SJCRH30 (cell line): ENCODE measurements at regions not wholly inside any gene's neighbourhood (a gene's known extent, or its start where the extent isn't known, plus 50 kb on each side); places are given as distances from the start of the nearest gene placed in this dataset.
"Not testable (repeated sequence)": the region's sequence is repeated elsewhere in the genome, so short reads cannot be mapped to it uniquely, and the experiment has no call there.

Experiments used
- DNase-seq, 2 experiments: peaks; one replicate each; pipeline ENCODE4 v3.0.0-alpha.2; 2015 to 2020
- H3K27ac ChIP-seq: fragments of 250-450 bp; sonication (Bioruptor Pico); 2 replicates; pipeline ENCODE4 v1.5.1; 2020; ENCODE audit warnings: mild to moderate bottlenecking, moderate library complexity
- H3K27me3 ChIP-seq: fragments of 250-450 bp; sonication (Bioruptor Pico); 2 replicates; pipeline ENCODE4 v1.5.1; 2020; ENCODE audit warnings: mild to moderate bottlenecking, moderate library complexity
- H3K36me3 ChIP-seq: fragments of 250-450 bp; sonication (Bioruptor Pico); 2 replicates; pipeline ENCODE4 v1.5.1; 2020; ENCODE audit warnings: mild to moderate bottlenecking, moderate library complexity
- H3K4me1 ChIP-seq: fragments of 250-450 bp; sonication (Bioruptor Pico); 2 replicates; pipeline ENCODE4 v1.5.1; 2020; ENCODE audit warnings: mild to moderate bottlenecking, moderate library complexity
- H3K4me3 ChIP-seq: fragments of 250-450 bp; sonication (Bioruptor Pico); 2 replicates; pipeline ENCODE4 v1.5.1; 2020; ENCODE audit warnings: mild to moderate bottlenecking, moderate library complexity
- H3K9me3 ChIP-seq: fragments of 250-450 bp; sonication (Bioruptor Pico); replicated peaks from 2 replicates; pipeline ENCODE4 v1.5.1; 2020; ENCODE audit warnings: mild to moderate bottlenecking, moderate library complexity

DNA sequence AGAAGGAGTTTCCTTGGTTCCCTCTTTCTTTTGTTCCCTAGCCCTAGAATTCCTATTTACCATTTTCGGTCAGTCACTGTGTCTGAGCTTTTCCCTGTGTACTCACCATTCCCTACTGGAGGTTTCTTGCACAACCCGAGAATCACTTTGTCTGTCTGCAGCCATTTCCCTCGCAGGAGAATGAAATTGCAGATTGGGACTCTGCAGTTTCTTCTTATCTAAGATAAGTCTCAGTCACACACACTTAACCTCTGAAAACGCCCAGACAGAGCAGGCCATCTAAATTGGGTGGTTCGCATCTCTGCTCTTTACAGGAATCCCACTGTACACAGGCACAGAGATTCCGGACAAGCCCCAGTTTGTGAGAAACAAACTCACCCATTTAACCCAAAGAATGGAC, 58.6 kb upstream of the CNTNAP2 start:
- Histone ChIP-seq H3K27me3 (0 out of 2 replicates have a peak, but pooled peaks cover 4% of the 10 kb centered on the region), H3K36me3 (no peaks in the 10 kb centered on the region), H3K9me3 (no peaks in the 10 kb centered on the region), H3K27ac (no peak overlapping the region), H3K4me3 (no peak overlapping the region), H3K4me1 (no peaks in the 10 kb centered on the region)
- DNase-seq = no peak

DNA sequence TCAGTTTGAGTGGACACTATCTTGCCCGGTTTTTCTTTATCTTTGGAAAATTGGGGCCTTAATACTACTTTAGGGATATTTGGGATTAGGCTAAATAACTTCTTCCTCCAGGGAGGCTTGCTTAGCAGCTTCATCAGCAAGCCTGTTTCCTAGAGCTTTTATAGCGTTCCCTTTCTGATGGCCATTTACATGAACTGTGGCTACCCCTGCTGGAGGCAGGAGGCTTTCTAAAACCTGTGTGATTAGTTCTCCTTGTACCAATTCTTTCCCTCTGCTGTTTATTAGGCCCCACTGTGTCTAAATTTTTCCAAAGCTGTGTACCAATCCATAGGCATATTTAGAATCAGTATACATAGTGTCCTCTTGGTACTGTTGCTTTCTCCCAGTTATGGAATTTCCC, 61.7 kb upstream of the CNTNAP2 start:
- DNase-seq = no peak
- Histone ChIP-seq H3K36me3 (no peaks in the 10 kb centered on the region), H3K4me3 (no peak overlapping the region), H3K27me3 (0 out of 2 replicates have a peak, but pooled peaks cover 8% of the 10 kb centered on the region), H3K9me3 (no peaks in the 10 kb centered on the region), H3K4me1 (no peaks in the 10 kb centered on the region), H3K27ac (no peak overlapping the region)

DNA sequence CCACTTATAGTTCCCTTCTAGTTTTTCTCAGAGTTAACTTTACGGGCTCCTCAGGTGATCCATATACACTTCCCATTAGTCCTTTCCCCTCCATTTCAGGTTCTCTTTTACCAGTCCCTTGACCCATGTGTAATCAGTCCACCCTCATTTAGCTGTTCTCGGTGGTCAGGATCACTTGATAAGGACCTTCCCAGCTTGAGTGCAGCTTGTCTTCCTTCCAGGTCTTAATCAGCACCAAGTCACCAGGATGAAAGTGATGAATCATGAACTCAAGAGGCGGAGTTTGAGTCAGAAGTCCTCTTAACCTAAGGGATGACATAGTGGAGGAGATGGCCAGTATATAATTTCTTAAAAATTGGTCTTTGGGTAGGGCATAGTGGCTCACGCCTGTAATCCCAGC, 63.1 kb upstream of the CNTNAP2 start:
- no peak for DNase-seq
- H3K4me1 ChIP-seq = no peaks in the 10 kb centered on the region
- H3K27ac ChIP-seq = no peak overlapping the region
- H3K9me3 ChIP-seq = no peaks in the 10 kb centered on the region
- no peaks in the 10 kb centered on the region for H3K36me3 ChIP-seq
- H3K27me3 ChIP-seq = 0 out of 2 replicates have a peak, but pooled peaks cover 8% of the 10 kb centered on the region
- no peak overlapping the region for H3K4me3 ChIP-seq

DNA sequence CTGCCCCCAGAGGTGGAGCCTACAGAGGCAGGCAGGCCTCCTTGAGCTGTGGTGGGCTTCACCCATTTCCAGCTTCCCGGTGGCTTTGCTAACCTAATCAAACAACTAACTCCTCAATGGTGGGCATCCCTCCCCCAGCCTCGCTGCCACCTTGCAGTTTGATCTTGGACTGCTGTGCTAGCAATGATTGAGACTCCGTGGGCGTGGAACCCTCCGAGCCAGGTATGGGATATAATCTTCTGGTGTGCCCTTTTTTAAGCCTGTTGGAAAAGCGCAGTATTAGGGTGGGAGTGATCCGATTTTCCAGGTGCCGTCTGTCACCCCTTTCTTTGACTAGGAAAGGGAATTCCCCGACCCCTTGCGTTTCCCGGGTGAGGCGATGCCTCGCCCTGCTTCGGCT, 73.3 kb upstream of the CNTNAP2 start:
- H3K27me3 ChIP-seq, H3K9me3 ChIP-seq: not testable (repeated sequence)

DNA sequence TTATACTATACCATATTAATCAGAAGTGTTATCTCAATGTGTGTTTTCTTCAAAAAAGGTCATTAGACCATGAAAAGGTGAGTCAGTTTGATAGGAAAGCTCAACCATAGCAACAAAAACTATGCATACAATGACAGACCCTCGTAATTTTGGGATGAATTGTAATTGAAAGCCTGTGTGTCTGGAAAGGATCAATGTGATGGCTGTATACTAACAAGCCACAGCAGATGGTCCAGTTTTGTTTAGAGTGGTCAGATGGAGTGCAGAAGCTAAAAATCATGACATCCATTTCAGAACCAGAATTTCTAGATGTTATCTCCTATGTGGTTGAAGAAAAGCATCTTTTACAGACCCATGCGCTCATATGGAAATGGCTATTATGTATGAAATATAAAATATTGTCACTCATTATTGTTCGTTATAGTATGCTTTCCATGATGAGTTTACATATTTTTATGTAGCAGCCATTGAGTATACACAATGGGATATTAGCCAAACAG, 88.3 kb upstream of the CNTNAP2 start:
- no peaks in the 10 kb centered on the region for H3K36me3 ChIP-seq
- no peaks in the 10 kb centered on the region for H3K27me3 ChIP-seq
- no peak overlapping the region for H3K27ac ChIP-seq
- H3K9me3 ChIP-seq = no peaks in the 10 kb centered on the region
- H3K4me3 ChIP-seq = no peak overlapping the region
- no peak for DNase-seq
- H3K4me1 ChIP-seq = no peaks in the 10 kb centered on the region

More for the DNA sequence above, 73.3 kb upstream of the CNTNAP2 start:
- H3K4me3 ChIP-seq, H3K4me1 ChIP-seq, H3K27ac ChIP-seq, DNase-seq, H3K36me3 ChIP-seq: not testable (repeated sequence)

DNA sequence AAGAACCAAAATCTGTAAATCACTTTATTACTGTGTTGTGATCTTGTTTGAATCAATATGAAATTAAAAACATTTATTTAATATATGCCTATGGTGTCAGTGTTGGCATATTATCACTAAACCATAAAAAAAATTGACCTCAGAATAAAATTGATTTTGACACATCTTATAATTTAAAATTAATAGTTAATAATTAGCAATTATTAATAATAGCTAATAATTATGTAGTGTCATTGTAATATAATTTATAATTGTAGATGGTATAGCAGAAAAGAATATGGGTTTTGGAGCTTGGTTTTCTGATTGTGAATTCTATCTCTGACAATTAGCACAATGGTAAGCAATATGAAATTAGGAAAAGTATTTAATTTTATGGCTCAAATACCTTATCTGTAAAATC, 89.4 kb upstream of the CNTNAP2 start:
- H3K27me3 ChIP-seq = no peaks in the 10 kb centered on the region
- no peak overlapping the region for H3K4me3 ChIP-seq
- H3K9me3 ChIP-seq = no peaks in the 10 kb centered on the region
- H3K27ac ChIP-seq = no peak overlapping the region
- H3K4me1 ChIP-seq = no peaks in the 10 kb centered on the region
- H3K36me3 ChIP-seq = no peaks in the 10 kb centered on the region
- no peak for DNase-seq

DNA sequence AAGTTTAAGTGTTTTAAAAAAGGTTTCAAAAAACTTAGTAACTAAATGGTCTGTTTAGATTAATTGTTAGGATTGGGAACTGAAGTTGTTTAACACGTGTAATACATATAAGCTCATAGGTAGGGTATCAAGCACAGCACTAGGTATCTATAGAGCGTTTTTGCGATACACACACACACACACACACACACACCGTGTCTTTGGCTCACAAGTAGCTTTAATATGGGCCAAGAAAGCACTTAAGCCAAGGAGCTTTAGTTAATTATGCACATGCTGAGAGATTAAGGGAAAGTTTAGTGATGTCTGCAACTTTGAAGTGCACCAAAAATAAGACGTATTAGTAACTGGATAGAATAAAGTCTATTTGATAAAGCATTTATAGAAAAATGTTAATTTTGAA, 93.8 kb upstream of the CNTNAP2 start:
- Histone ChIP-seq H3K27ac (no peak overlapping the region), H3K27me3 (no peaks in the 10 kb centered on the region), H3K4me1 (no peaks in the 10 kb centered on the region), H3K4me3 (no peak overlapping the region), H3K9me3 (no peaks in the 10 kb centered on the region), H3K36me3 (no peaks in the 10 kb centered on the region)
- DNase-seq = no peak

DNA sequence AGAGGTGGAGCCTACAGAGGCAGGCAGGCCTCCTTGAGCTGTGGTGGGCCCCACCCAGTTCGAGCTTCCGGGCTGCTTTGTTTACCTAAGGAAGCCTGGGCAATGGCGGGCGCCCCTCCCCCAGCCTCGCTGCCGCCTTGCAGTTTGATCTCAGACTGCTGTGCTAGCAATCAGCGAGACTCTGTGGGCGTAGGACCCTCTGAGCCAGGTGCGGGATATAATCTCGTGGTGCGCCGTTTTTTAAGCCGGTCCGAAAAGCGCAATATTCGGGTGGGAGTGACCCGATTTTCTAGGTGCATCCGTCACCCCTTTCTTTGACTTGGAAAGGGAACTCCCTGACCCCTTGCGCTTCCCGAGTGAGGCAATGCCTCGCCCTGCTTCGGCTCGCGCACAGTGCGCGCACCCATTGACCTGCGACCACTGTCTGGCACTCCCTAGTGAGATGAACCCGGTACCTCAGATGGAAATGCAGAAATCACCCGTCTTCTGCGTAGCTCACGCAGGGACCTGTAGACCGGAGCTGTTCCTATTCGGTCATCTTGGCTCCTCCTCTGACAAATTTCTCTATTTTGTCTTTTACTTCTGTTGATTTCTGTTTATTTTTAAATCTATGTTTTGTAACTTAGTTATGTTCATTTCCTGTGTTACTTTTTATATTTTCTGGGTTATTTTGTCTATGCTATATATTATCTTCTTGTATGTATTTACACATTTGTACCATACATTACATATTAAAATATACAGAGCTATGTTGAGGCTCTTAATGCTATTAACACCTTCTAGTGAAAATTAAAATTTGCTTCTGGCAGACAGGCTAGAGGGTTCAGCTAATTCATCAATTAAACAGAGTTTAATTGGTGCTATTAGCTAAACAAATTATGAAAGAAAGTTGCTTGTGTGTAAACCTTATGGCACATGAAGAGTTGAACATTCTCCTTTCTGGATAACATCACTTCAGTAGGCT, 97.3 kb upstream of the CNTNAP2 start:
- not testable (repeated sequence) for H3K4me3 ChIP-seq, DNase-seq, H3K36me3 ChIP-seq, H3K4me1 ChIP-seq, H3K27me3 ChIP-seq, H3K9me3 ChIP-seq, H3K27ac ChIP-seq

DNA sequence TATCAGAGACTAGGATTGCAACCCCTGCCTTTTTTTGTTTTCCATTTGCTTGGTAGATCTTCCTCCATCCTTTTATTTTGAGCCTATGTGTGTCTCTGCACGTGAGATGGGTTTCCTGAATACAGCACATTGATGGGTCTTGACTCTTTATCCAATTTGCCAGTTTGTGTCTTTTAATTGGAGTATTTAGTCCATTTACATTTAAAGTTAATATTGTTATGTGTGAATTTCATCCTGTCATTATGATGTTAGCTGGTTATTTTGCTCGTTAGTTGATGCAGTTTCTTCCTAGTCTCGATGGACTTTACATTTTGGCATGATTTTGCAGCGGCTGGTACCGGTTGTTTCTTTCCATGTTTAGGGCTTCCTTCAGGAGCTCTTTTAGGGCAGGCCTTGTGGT, 99.2 kb upstream of the CNTNAP2 start:
- H3K4me3 ChIP-seq, H3K4me1 ChIP-seq, H3K27me3 ChIP-seq, H3K9me3 ChIP-seq, H3K27ac ChIP-seq, DNase-seq, H3K36me3 ChIP-seq: not testable (repeated sequence)

DNA sequence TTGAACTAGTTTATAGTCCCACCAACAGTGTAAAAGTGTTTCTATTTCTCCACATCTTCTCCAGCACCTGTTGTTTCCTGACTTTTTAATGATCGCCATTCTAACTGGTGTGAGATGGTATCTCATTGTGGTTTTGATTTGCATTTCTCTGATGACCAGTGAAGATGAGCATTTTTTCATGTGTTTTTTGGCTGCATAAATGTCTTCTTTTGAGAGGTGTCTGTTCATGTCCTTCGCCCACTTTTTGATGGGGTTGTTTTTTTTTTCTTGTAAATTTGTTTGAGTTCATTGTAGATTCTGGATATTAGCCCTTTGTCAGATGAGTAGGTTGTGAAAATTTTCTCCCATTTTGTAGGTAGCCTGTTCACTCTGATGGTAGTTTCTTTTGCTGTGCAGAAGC, 102.4 kb upstream of the CNTNAP2 start:
- H3K4me3 ChIP-seq, H3K36me3 ChIP-seq, DNase-seq, H3K4me1 ChIP-seq, H3K27ac ChIP-seq, H3K9me3 ChIP-seq, H3K27me3 ChIP-seq: not testable (repeated sequence)

DNA sequence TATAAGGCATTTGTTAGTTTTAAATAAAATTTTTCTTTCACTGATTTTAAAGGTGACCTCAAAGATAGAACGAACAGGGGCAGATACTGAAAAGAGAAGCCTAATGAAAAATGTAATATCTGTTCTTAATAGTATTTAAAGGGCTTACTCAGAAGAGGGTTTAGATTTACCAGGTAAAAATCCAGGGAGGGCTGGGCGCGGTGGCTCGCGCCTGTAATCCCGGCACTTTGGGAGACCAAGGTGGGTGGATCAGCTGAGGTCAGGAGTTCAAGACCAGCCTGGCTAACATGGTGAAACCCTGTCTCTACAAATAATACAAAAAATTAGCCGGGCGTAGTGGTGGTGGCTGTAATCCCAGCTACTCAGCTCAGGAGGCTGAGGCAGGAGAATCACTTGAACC, 108.3 kb upstream of the CNTNAP2 start:
- no peaks in the 10 kb centered on the region for H3K27me3 ChIP-seq
- no peaks in the 10 kb centered on the region for H3K4me1 ChIP-seq
- DNase-seq = no peak
- H3K4me3 ChIP-seq = no peak overlapping the region
- no peak overlapping the region for H3K27ac ChIP-seq
- no peaks in the 10 kb centered on the region for H3K9me3 ChIP-seq
- H3K36me3 ChIP-seq = no peaks in the 10 kb centered on the region

DNA sequence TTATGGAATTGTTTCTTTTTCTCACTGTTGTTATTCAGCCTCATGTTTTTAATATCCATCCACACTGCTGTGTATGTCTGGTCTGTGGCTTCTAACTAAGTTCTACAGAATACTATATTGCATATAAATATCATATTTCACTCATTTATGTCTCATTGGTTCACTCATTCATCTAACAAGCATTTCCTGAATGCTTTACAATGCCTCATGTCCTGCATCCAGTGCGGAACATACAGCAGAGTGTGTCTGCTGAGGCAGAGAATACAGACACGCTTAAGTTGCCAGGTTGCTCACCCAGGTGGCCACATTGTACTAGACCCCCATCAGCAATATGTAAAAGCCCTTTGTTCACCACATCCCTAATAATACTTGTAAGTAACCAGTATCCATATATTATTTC, 111.8 kb upstream of the CNTNAP2 start:
- Histone ChIP-seq H3K4me3 (no peak overlapping the region), H3K27me3 (no peaks in the 10 kb centered on the region), H3K9me3 (no peaks in the 10 kb centered on the region), H3K4me1 (no peaks in the 10 kb centered on the region), H3K27ac (no peak overlapping the region), H3K36me3 (no peaks in the 10 kb centered on the region)
- DNase-seq = no peak

DNA sequence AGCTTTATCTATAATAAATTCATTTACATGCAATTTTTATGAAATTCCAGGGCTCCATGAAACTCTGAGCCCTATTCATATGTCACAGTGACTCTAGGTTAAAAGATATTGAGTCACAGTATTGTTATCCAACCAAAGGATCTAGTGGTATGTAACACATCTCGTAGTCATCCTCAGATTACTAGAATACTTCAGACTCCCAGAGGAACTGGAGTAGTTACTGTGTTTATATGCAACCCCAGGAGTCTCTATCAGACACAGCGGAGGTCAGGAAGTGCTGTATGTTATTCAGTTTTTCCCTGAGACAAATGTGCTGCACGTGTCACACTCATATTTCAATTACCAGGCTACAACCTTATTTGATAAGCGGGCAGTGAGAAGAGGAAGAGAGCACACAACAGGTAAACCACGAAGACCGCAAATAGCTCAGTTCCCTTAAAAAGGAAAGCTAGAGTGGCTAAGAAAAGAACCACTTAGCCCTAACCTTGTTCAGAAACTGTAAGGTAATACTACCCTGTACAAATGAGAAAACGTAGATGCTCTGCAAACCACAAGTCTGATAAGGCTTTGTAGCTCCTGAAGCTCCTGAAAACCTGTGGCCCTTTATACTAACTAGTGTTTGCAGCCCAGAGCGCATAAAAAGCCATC, 114.0 kb upstream of the CNTNAP2 start:
- no peaks in the 10 kb centered on the region for H3K4me1 ChIP-seq
- no peaks in the 10 kb centered on the region for H3K36me3 ChIP-seq
- H3K27me3 ChIP-seq = no peaks in the 10 kb centered on the region
- no peak overlapping the region for H3K27ac ChIP-seq
- H3K9me3 ChIP-seq = no peaks in the 10 kb centered on the region
- H3K4me3 ChIP-seq = no peak overlapping the region
- no peak for DNase-seq

DNA sequence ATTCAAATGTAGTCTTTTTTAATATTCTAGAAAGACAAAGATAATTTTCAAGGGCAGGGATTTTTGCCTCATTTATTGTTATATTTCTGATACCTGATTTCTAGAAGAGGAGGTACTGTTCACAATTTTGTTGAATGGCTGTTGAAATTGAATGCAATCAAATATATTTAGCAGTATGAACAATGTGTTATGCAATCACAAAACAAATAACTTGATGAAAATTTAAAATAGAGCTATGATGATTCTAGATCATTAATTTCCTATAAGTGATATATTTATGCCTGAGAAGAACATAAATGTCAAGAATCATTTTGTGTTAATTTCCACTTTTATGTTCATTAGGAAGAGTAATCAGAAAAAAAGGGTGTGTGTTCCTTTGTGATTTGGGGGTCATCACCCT, 114.6 kb upstream of the CNTNAP2 start:
- no peaks in the 10 kb centered on the region for H3K9me3 ChIP-seq
- no peaks in the 10 kb centered on the region for H3K27me3 ChIP-seq
- H3K27ac ChIP-seq = no peak overlapping the region
- DNase-seq = no peak
- H3K4me3 ChIP-seq = no peak overlapping the region
- no peaks in the 10 kb centered on the region for H3K36me3 ChIP-seq
- no peaks in the 10 kb centered on the region for H3K4me1 ChIP-seq

DNA sequence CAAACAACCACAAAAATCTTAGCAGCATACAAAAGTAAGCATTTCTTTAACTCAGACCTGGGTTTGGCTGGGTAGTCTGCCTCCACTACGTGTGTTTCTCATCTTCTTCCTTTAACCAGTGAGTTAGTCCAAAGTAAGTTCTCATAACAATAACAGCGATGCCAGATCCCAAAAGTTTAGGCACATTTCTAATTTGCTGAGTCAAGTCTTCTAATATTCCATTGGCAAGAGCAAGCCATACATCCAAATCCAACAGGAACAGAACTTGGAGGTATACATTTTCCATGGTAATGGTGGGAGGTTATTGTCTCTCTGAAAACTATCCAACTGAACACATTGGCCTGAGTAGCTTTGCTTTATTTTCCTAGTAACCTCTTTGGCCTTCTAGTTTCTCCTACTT, 115.7 kb upstream of the CNTNAP2 start:
- no peaks in the 10 kb centered on the region for H3K4me1 ChIP-seq
- DNase-seq = no peak
- no peaks in the 10 kb centered on the region for H3K36me3 ChIP-seq
- no peaks in the 10 kb centered on the region for H3K9me3 ChIP-seq
- H3K27ac ChIP-seq = no peak overlapping the region
- H3K4me3 ChIP-seq = no peak overlapping the region
- H3K27me3 ChIP-seq = no peaks in the 10 kb centered on the region
